NCI-H2196 (cell line): ENCODE measurements at regions not wholly inside any gene's neighbourhood (a gene's known extent, or its start where the extent isn't known, plus 50 kb on each side); places are given as distances from the start of the nearest gene placed in this dataset.
A peak's percentile ranks its signal among the peaks of the same experiment; 100 is the strongest.
"Not testable (repeated sequence)": the region's sequence is repeated elsewhere in the genome, so short reads cannot be mapped to it uniquely, and the experiment has no call there.

Source experiments
- DNase-seq: peaks from one replicate; lab custom pipeline; 2025; ENCODE audit not compliant: unreplicated experiment; lab: John Stamatoyannopoulos, UW

DNA sequence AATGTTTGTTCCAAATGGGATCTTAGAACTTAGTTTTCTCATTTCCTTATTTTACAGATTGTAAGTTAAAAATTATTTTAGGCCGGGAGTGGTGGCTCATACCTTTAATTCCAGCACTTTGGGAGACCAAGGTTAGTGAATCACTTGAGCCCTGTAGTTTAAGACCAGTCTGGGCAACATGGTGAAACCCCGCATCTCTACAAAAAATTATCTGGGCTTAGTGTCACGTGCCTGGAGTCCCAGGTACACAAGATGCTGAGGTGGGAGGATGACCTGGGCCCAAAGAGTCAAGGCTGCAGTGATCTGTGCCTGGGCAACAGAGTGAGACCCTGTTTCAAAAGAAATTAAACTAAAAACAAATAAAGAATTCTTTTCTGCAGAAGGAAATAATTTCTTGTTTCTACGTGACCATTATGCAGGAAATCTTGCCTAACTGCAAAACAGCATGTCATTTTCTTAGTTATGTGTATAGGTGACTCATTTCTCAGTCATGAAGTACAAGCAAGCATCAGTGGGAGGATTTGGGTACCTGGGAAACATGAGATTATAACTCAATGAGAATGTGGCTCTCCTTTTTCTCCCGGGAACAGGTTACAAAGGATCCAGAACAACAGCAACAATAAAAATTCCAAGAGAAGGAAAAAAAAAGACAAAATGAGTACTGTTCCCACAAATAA, 375.1 kb upstream of the ST8SIA4 start:
- no peak for DNase-seq

GRCh38 chr5:101271945-101272344, 368.9 kb upstream of the ST8SIA4 start:
- no peak for DNase-seq

- no peak for DNase-seq
These were observed 368.3 kb upstream of the ST8SIA4 start for GRCh38 chr5:101271416-101271815.

GRCh38 chr5:101260857-101261256, 357.8 kb upstream of the ST8SIA4 start:
- DNase-seq: no peak

- no peak for DNase-seq
These were observed 350.0 kb upstream of the ST8SIA4 start for GRCh38 chr5:101253096-101253495.

DNA sequence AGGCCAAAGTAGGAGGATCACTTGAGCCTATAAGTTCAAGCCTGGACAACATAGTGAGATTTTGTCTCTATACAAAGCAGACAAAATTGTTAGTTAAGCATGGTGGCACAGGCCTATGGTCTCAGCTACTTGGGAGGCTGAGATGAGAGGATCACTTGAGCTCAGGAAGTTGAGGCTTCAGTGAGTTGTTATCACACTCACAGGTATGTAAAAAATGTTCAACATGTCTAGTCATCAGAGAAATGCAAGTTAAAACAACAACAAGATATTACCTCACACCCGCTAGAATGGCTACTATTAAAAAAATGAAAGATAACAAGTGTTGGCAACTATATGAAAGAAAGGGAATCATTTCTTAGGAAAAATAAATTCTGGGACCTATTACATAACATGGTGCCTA, 341.5 kb upstream of the ST8SIA4 start:
- no peak for DNase-seq

DNA sequence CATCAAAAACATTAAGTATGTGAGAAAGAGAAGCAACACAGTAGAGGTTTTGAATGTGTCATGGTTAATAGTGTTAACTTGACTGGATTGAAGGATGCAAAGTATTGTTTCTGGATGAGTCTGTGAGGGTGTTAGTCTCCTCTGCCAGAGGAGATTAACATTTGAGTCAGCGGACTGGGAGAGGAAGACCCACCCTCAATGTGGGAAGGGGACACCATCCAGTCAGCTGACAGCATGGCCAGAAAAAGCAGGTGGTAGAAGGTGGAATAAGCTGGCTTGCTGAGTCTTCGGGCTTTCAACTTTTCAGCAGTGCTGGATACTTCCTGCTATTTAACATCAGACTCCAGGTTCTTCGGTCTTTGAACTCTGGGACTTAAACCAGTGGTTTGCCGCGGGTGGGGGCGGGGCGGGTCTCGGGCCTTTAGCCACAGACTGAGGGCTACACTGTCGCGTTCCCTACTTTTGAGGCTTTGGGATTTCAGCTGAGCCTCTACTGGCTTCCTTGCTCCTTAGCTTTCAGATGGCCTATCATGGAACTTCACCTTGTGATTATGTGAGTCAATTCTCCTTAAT, 309.9 kb upstream of the ST8SIA4 start:
- no peak for DNase-seq

- no peak for DNase-seq
These were observed 303.5 kb upstream of the ST8SIA4 start for GRCh38 chr5:101206534-101206933.

DNA sequence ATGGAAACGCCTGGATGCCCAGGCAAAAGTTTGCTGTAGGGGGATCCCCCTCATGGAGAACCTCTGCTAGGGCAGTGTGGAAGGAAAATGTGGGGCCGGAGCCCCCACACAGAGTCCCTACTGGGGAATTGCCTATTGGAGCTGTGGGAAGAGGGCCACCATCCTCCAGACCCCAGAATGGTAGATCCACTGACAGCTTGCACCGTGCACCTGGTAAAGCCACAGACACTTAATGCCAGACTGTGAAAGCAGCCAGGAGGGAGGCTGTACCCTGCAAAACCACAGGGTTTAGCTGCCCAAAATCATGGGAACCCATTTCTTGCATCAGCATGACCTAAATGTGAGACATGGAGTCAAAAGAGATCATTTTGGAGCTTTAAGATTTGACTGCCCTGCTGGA, 302.0 kb upstream of the ST8SIA4 start:
- DNase-seq: not testable (repeated sequence)

DNA sequence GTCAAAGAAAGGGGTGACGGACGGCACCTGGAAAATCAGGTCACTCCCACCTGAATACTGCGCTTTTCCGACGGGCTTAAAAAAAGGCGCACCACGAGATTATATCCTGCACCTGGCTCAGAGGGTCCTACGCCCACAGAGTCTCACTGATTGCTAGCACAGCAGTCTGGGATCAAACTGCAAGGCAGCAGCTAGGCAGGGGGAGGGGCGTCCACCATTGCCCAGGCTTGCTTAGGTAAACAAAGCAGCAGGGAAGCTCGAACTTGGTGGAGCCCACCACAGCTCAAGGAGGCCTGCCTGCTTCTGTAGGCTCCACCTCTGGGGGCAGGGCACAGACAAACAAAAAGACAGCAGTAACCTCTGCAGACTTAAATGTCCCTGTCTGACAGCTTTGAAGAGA, 277.3 kb upstream of the ST8SIA4 start:
- not testable (repeated sequence) for DNase-seq

GRCh38 chr5:101176605-101177004, 273.5 kb upstream of the ST8SIA4 start:
- no peak for DNase-seq

DNA sequence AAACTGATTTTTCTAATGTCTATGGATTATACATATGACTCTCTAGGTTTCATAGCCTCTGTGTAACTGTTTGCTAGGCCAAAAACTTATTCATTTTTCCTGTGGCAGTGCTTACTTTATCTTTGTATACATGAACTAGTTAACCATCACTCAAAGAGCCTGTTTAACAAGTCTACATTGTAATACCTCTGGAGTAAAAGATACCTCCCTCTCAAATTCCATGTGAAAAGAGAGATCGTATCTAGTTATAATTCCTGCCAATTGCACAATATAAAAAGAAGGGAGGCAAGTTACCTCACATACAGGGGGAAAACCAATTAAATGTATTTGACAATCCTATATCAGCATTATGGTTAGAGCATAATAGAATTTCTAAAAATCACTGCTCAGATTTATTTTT, 271.9 kb upstream of the ST8SIA4 start:
- DNase-seq: no peak

- no peak for DNase-seq
These were observed 260.0 kb upstream of the ST8SIA4 start for GRCh38 chr5:101163088-101163487.

- DNase-seq: peak; percentile 5
These were observed 256.9 kb upstream of the ST8SIA4 start for GRCh38 chr5:101160002-101160401.

- no peak for DNase-seq
These were observed 255.9 kb upstream of the ST8SIA4 start for GRCh38 chr5:101159006-101159405.

- DNase-seq: no peak
These were observed 250.4 kb upstream of the ST8SIA4 start for GRCh38 chr5:101153526-101153925.

DNA sequence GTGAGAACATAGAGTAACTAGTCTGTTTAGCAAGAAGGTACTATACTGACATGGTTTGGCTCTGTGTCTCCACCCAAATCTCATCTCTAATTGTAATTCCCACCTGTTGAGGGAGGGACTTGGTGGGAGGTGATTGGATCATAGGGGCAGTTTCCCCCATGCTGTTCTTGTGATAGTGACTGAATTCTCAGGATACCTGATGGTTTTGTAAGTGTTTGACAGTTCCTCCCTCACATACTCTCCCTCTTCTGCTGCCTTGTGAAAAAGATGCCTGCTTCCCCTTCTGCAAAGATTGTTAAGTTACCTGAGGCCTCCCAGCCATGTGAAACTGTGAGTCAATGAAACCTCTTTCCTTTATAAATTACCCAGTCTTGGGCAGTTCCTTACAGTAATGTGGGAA, 240.4 kb upstream of the ST8SIA4 start:
- no peak for DNase-seq

- no peak for DNase-seq
These were observed 239.0 kb upstream of the ST8SIA4 start for GRCh38 chr5:101142102-101142501.

GRCh38 chr5:101136454-101136853, 233.4 kb upstream of the ST8SIA4 start:
- no peak for DNase-seq

- no peak for DNase-seq
These were observed 220.3 kb upstream of the ST8SIA4 start for GRCh38 chr5:101123363-101123762.

- DNase-seq: no peak
These were observed 209.6 kb upstream of the ST8SIA4 start for GRCh38 chr5:101112645-101113044.

DNA sequence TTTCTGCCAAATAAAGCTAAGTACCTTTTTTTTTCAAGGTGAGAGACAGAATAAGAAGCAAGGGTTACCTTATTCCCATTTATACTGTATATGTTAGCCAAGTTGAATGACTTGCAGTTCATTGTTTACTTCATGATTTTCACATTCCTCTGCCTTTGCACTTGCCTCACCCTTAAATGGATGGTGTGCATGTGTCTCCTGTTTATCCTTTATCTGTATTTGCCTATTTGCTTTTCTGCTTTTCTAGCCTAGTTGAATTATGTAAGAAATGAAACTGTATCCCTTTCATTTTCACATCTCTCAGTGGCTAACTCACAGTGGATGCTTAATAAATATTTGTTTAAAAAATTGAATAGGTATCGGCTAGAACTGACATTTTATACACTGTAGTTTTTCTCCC, 200.8 kb upstream of the ST8SIA4 start:
- peak; percentile 47 for DNase-seq

GRCh38 chr5:101102506-101102905, 199.4 kb upstream of the ST8SIA4 start:
- DNase-seq: peak; percentile 23
